ENCODE measurements at regions not wholly inside any gene's neighbourhood (a gene's known extent, or its start where the extent isn't known, plus 50 kb on each side); places are given as distances from the start of the nearest gene placed in this dataset.

GRCh38 chr11:36994208-36994607, 396.2 kb upstream of the RAG2 start:
- no peak for TF ChIP-seq CTCF (IDR thresholded peaks at IDR 0.05)
- TF ChIP-seq REST (IDR thresholded peaks at IDR 0.05; ENCODE audit: insufficient read depth in 1 of 2, low read depth in 2 of 2, low read length in 1 of 2) = no peak
- no peak for TF ChIP-seq SIN3A (IDR thresholded peaks at IDR 0.05; ENCODE audit: borderline replicate concordance, insufficient read depth, low read depth, low read length)
- no peak for TF ChIP-seq TCF7L2 (IDR thresholded peaks at IDR 0.05; ENCODE audit: low read depth, low read length)
- no peak for TF ChIP-seq POLR2AphosphoS5 (IDR thresholded peaks at IDR 0.05; ENCODE audit: low read depth, low read length)
- ChIA-PET POLR2A (no interaction called here), CTCF (no interaction called here)
- DNase-seq (ENCODE audit: low read depth, low spot score) (no peak), ATAC-seq (no peak)
- no peak overlapping the region for H3K4me3 ChIP-seq (ENCODE audit: low read depth in 2 of 2, low read length in 2 of 2)
- no peaks in the 10 kb centered on the region for H3K9me3 ChIP-seq (ENCODE audit: control insufficient read depth, insufficient read depth, low read depth, low read length)
- no peak overlapping the region for H3K27ac ChIP-seq (ENCODE audit: low read length)
- no peaks in the 10 kb centered on the region for H3K27me3 ChIP-seq (ENCODE audit: control insufficient read depth, insufficient read depth, low read length)
- H3K4me1 ChIP-seq (ENCODE audit: control insufficient read depth, insufficient read depth, low read length) = no peaks in the 10 kb centered on the region
- BruUV-seq (replicated peaks) = no TSS peak
- intact Hi-C loops (cut with micrococcal nuclease; ENCODE audit: unreplicated experiment) = no loop called here
- no peaks in the 10 kb centered on the region for H3K36me3 ChIP-seq (ENCODE audit: control insufficient read depth, insufficient read depth, low read length)
- in situ Hi-C loops (cut with HindIII; ENCODE audit: low pct_unique_long_range_greater_than_20kb, low sequenced_read_pairs) = no loop called here

DNA sequence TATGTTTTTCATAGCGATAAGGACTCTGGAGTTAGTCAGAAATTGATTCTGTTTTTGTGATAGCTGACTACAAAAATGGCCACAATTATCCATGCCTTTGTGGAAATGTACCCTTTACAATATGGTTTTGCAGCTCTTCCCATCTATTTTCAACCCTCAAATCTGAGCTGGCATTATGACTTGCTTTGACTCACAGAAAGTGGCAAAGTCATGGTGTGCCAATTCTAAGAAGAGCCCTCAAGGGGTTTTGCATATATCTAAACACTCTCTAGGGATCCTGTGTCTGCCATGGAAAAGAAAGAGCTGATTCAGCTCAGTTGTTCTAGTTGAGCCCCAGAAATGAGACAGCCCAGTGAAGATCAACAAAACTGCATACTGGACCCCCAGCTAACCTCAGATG, 390.5 kb upstream of the RAG2 start:
- ChIA-PET POLR2A (no interaction called here), CTCF (no interaction called here)
- no peak for DNase-seq (ENCODE audit: low read depth, low spot score)

More for the DNA sequence above, 390.5 kb upstream of the RAG2 start:
- intact Hi-C loops (cut with micrococcal nuclease; ENCODE audit: unreplicated experiment) (no loop called here), in situ Hi-C loops (cut with HindIII; ENCODE audit: low pct_unique_long_range_greater_than_20kb, low sequenced_read_pairs) (no loop called here)
- Histone ChIP-seq H3K27ac (ENCODE audit: low read length) (no peak overlapping the region), H3K4me3 (ENCODE audit: low read depth in 2 of 2, low read length in 2 of 2) (no peak overlapping the region), H3K9me3 (ENCODE audit: control insufficient read depth, insufficient read depth, low read depth, low read length) (no peaks in the 10 kb centered on the region), H3K36me3 (ENCODE audit: control insufficient read depth, insufficient read depth, low read length) (no peaks in the 10 kb centered on the region), H3K4me1 (ENCODE audit: control insufficient read depth, insufficient read depth, low read length) (no peaks in the 10 kb centered on the region), H3K27me3 (ENCODE audit: control insufficient read depth, insufficient read depth, low read length) (no peaks in the 10 kb centered on the region)
- BruUV-seq (replicated peaks) = no TSS peak
- no peak for ATAC-seq
- no peak for TF ChIP-seq CTCF (IDR thresholded peaks at IDR 0.05)
- TF ChIP-seq SIN3A (IDR thresholded peaks at IDR 0.05; ENCODE audit: borderline replicate concordance, insufficient read depth, low read depth, low read length) = no peak
- TF ChIP-seq REST (IDR thresholded peaks at IDR 0.05; ENCODE audit: insufficient read depth in 1 of 2, low read depth in 2 of 2, low read length in 1 of 2) = no peak
- no peak for TF ChIP-seq POLR2AphosphoS5 (IDR thresholded peaks at IDR 0.05; ENCODE audit: low read depth, low read length)
- no peak for TF ChIP-seq TCF7L2 (IDR thresholded peaks at IDR 0.05; ENCODE audit: low read depth, low read length)

Measured in Panc1 (cell line).